Cardiac muscle cell (in vitro differentiated cells and primary cell): ENCODE measurements at regions not wholly inside any gene's neighbourhood (a gene's known extent, or its start where the extent isn't known, plus 50 kb on each side); places are given as distances from the start of the nearest gene placed in this dataset.

Source experiments
- DNase-seq, 2 donors: peaks; one replicate each; pipeline versions ENCODE4 v3.0.0 to v3.0.0-alpha.2; 2010 to 2017; ENCODE audit warnings: low read depth in 1 of 2, low spot score in 1 of 2
- H3K27ac ChIP-seq: fragments of 200-600 bp; sonication (generic); 2 replicates; pipeline ENCODE4 v1.5.1; 2016
- H3K27me3 ChIP-seq: fragments of 200-600 bp; sonication (generic); 2 replicates; pipeline ENCODE4 v1.6.0; 2016; ENCODE audit warnings: control low read depth
- H3K36me3 ChIP-seq: fragments of 200-600 bp; sonication (generic); 2 replicates; pipeline ENCODE4 v1.5.1; 2016; ENCODE audit warnings: control low read depth
- H3K4me1 ChIP-seq: fragments of 200-600 bp; sonication (generic); 2 replicates; pipeline ENCODE4 v1.8.1; 2017; ENCODE audit warnings: low read depth, mild to moderate bottlenecking, mixed run types
- H3K4me3 ChIP-seq: fragments of 200-600 bp; sonication (generic); 2 replicates; pipeline ENCODE4 v1.5.1; 2016; ENCODE audit warnings: mild to moderate bottlenecking
- H3K9me3 ChIP-seq: fragments of 200-600 bp; sonication (generic); 2 replicates; pipeline ENCODE4 v1.5.1; 2017; ENCODE audit warnings: low read depth, mild to moderate bottlenecking, control low read depth
- TF ChIP-seq, protein P1 (sequence below): IDR thresholded peaks from 2 replicates; pipeline ENCODE4 v1.5.1; 2012; ENCODE audit warnings: low read depth, mild to moderate bottlenecking, low read length

GRCh38 chr9:118721276-118721675 lies 648.0 kb downstream of the BRINP1 start:
- H3K27ac ChIP-seq = no peak overlapping the region
- no peak for DNase-seq
- no peaks in the 10 kb centered on the region for H3K36me3 ChIP-seq
- no peaks in the 10 kb centered on the region for H3K9me3 ChIP-seq
- H3K27me3 ChIP-seq = no peaks in the 10 kb centered on the region
- H3K4me3 ChIP-seq = no peak overlapping the region
- H3K4me1 ChIP-seq = no peaks in the 10 kb centered on the region
- TF ChIP-seq, protein P1, sequence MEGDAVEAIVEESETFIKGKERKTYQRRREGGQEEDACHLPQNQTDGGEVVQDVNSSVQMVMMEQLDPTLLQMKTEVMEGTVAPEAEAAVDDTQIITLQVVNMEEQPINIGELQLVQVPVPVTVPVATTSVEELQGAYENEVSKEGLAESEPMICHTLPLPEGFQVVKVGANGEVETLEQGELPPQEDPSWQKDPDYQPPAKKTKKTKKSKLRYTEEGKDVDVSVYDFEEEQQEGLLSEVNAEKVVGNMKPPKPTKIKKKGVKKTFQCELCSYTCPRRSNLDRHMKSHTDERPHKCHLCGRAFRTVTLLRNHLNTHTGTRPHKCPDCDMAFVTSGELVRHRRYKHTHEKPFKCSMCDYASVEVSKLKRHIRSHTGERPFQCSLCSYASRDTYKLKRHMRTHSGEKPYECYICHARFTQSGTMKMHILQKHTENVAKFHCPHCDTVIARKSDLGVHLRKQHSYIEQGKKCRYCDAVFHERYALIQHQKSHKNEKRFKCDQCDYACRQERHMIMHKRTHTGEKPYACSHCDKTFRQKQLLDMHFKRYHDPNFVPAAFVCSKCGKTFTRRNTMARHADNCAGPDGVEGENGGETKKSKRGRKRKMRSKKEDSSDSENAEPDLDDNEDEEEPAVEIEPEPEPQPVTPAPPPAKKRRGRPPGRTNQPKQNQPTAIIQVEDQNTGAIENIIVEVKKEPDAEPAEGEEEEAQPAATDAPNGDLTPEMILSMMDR = no peak

DNA sequence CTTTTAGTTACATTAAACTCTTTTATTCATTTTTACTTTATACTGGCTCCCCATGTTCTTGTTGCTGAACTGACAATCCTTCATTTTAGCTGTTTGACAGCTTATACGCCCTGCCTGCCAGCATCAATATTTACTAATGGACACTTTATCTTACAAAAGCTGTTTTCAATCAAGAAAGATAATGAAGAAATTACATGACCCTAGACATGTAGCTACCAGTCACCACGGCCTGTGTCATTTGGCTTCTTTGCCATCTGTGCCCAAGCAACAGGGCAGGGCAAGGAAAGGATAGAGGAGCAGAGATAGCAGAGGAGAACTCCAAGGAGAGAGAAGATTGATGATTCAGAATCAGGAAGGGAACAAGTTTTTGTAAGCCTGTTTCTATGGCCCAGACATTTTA lies 647.3 kb downstream of the BRINP1 start:
- TF ChIP-seq, protein P1 = no peak
- Histone ChIP-seq H3K4me3 (no peak overlapping the region), H3K4me1 (no peaks in the 10 kb centered on the region), H3K9me3 (no peaks in the 10 kb centered on the region), H3K36me3 (no peaks in the 10 kb centered on the region), H3K27me3 (no peaks in the 10 kb centered on the region), H3K27ac (no peak overlapping the region)
- no peak for DNase-seq

GRCh38 chr9:118729981-118730380 lies 639.3 kb downstream of the BRINP1 start:
- DNase-seq = no peak
- H3K36me3 ChIP-seq = no peaks in the 10 kb centered on the region
- H3K27ac ChIP-seq = no peak overlapping the region
- H3K27me3 ChIP-seq = no peaks in the 10 kb centered on the region
- H3K9me3 ChIP-seq = no peaks in the 10 kb centered on the region
- H3K4me3 ChIP-seq = no peak overlapping the region
- TF ChIP-seq, protein P1 = no peak
- H3K4me1 ChIP-seq = no peaks in the 10 kb centered on the region

DNA sequence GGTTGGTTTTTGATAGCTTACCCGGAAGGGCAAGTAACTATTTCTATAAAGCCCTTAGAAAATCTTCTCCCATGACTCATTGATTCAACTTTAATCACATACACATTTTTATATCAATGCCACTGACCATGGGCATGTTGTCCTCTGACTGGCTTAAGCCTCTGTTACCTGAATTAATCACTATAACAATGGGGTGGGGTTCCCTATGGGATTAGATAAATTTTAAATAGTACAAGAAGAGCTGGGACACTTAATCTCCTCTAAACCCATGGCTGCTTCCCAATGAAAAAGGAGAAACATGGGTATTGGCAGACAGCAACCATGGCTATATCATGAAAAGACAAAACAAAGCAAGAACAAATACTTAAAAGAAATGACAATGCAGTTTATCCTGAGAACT lies 636.2 kb downstream of the BRINP1 start:
- DNase-seq = no peak
- no peaks in the 10 kb centered on the region for H3K36me3 ChIP-seq
- H3K27me3 ChIP-seq = no peaks in the 10 kb centered on the region
- no peak overlapping the region for H3K4me3 ChIP-seq
- no peaks in the 10 kb centered on the region for H3K9me3 ChIP-seq
- TF ChIP-seq, protein P1 = no peak
- no peaks in the 10 kb centered on the region for H3K4me1 ChIP-seq
- no peak overlapping the region for H3K27ac ChIP-seq

- TF ChIP-seq, protein P1 = no peak
- Histone ChIP-seq H3K4me3 (no peak overlapping the region), H3K27ac (no peak overlapping the region), H3K4me1 (no peaks in the 10 kb centered on the region), H3K36me3 (no peaks in the 10 kb centered on the region), H3K27me3 (no peaks in the 10 kb centered on the region), H3K9me3 (no peaks in the 10 kb centered on the region)
- DNase-seq = no peak
Measured at GRCh38 chr9:118734696-118735095, 634.5 kb downstream of the BRINP1 start.

- no peak for DNase-seq
- H3K27me3 ChIP-seq = no peaks in the 10 kb centered on the region
Measured at GRCh38 chr9:118736406-118736805, 632.8 kb downstream of the BRINP1 start.

More at GRCh38 chr9:118736406-118736805, 632.8 kb downstream of the BRINP1 start:
- no peaks in the 10 kb centered on the region for H3K9me3 ChIP-seq
- no peaks in the 10 kb centered on the region for H3K4me1 ChIP-seq
- H3K27ac ChIP-seq = no peak overlapping the region
- TF ChIP-seq, protein P1 = no peak
- no peaks in the 10 kb centered on the region for H3K36me3 ChIP-seq
- no peak overlapping the region for H3K4me3 ChIP-seq
